Stimulated activated CD4-positive, alpha-beta T cell treated with anti-CD3 and anti-CD28 coated beads, TNF-alpha, amount 100 ng/mL, for 24 hours (primary cell): ENCODE measurements at regions not wholly inside any gene's neighbourhood (a gene's known extent, or its start where the extent isn't known, plus 50 kb on each side); places are given as distances from the start of the nearest gene placed in this dataset.
"Not testable (repeated sequence)": the region's sequence is repeated elsewhere in the genome, so short reads cannot be mapped to it uniquely, and the experiment has no call there.

ENCODE experiments used
- DNase-seq, 3 experiments: peaks; one replicate each; pipeline ENCODE4 v3.0.0-alpha.2; 2020; ENCODE audit warnings: low read depth in 3 of 3

- DNase-seq, result no peak
These were observed 281.4 kb upstream of the RGS17 start for GRCh38 chr6:153412519-153412918.

GRCh38 chr6:153411070-153411648 is 280.1 kb upstream of the RGS17 start:
- DNase-seq, result no peak

- DNase-seq, result no peak
These were observed 274.8 kb upstream of the RGS17 start for GRCh38 chr6:153405931-153406330.

- DNase-seq, result no peak
These were observed 270.7 kb upstream of the RGS17 start for GRCh38 chr6:153401751-153402150.

GRCh38 chr6:153392156-153392555 is 261.1 kb upstream of the RGS17 start:
- no peak for DNase-seq

- no peak for DNase-seq
These were observed 242.8 kb upstream of the RGS17 start for GRCh38 chr6:153373869-153374268.

GRCh38 chr6:153368131-153368530 is 237.0 kb upstream of the RGS17 start:
- no peak for DNase-seq

- no peak for DNase-seq
These were observed 235.9 kb upstream of the RGS17 start for GRCh38 chr6:153367021-153367420.

- DNase-seq, result no peak
These were observed 226.3 kb upstream of the RGS17 start for GRCh38 chr6:153357391-153357790.

- DNase-seq, result no peak
These were observed 209.5 kb upstream of the RGS17 start for GRCh38 chr6:153340568-153340967.

GRCh38 chr6:153334121-153334520 is 203.0 kb upstream of the RGS17 start:
- no peak for DNase-seq

- not testable (repeated sequence) for DNase-seq
These were observed 200.1 kb upstream of the RGS17 start for GRCh38 chr6:153331221-153331620.

GRCh38 chr6:153328194-153328593 is 197.1 kb upstream of the RGS17 start:
- DNase-seq, result no peak

- no peak for DNase-seq
These were observed 194.6 kb upstream of the RGS17 start for GRCh38 chr6:153325661-153326060.

GRCh38 chr6:153312634-153313033 is 181.6 kb upstream of the RGS17 start:
- peak in 1 of 3 experiments; percentile 22 for DNase-seq

GRCh38 chr6:153309651-153310050 is 178.6 kb upstream of the RGS17 start:
- no peak for DNase-seq

GRCh38 chr6:153302133-153302532 is 171.1 kb upstream of the RGS17 start:
- DNase-seq, result no peak

GRCh38 chr6:153301602-153302001 is 170.5 kb upstream of the RGS17 start:
- DNase-seq, result no peak

- not testable (repeated sequence) for DNase-seq
These were observed 151.4 kb upstream of the RGS17 start for GRCh38 chr6:153282456-153282855.

- DNase-seq, result no peak
These were observed 144.9 kb upstream of the RGS17 start for GRCh38 chr6:153275997-153276396.

- DNase-seq, result no peak
These were observed 141.3 kb upstream of the RGS17 start for GRCh38 chr6:153272201-153272980.

GRCh38 chr6:153263489-153263888 is 132.4 kb upstream of the RGS17 start:
- no peak for DNase-seq

- DNase-seq, result no peak
These were observed 120.2 kb upstream of the RGS17 start for GRCh38 chr6:153251326-153251725.

- DNase-seq, result no peak
These were observed 106.6 kb upstream of the RGS17 start for GRCh38 chr6:153237670-153238069.
